ENCODE measurements at regions not wholly inside any gene's neighbourhood (a gene's known extent, or its start where the extent isn't known, plus 50 kb on each side); places are given as distances from the start of the nearest gene placed in this dataset.
"Not testable (repeated sequence)": the region's sequence is repeated elsewhere in the genome, so short reads cannot be mapped to it uniquely, and the experiment has no call there.

DNA sequence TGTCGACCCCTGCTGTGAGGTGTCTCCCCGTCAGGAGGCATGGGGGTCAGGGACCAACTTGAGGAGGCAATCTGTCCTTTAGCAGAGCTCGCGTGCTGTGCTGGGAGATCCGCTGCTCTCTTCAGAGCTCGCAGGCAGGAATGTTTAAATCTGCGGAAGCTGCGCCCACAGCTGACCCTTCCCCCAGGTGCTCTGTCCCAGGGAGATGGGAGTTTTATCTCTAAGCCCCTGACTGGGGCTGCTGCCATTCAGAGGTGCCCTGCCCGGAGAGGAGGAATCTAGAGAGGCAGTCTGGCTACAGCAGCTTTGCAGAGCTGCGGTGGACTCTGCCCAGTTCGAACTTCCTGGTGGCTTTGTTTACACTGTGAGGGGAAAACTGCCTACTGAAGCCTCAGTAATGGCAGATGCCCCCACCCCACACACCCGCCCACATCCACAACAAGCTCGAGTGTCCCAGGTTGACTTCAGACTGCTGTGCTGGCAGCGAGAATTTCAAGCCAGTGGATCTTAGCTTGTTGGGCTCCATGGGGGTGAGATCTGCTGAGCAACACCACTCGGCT is 133.1 kb downstream of the CENPC start:
- not testable (repeated sequence) for H3K4me3 ChIP-seq (ENCODE audit: insufficient read length, low read depth); H3K36me3 ChIP-seq (ENCODE audit: insufficient read depth, insufficient read length, low read length); H3K27me3 ChIP-seq (ENCODE audit: insufficient read depth, insufficient read length); DNase-seq (ENCODE audit: low read depth, low spot score); H3K9me3 ChIP-seq (ENCODE audit: insufficient read depth, low read length); H3K9ac ChIP-seq (ENCODE audit: insufficient read length, low read depth); H3K4me1 ChIP-seq (ENCODE audit: insufficient read depth, insufficient read length)

DNA sequence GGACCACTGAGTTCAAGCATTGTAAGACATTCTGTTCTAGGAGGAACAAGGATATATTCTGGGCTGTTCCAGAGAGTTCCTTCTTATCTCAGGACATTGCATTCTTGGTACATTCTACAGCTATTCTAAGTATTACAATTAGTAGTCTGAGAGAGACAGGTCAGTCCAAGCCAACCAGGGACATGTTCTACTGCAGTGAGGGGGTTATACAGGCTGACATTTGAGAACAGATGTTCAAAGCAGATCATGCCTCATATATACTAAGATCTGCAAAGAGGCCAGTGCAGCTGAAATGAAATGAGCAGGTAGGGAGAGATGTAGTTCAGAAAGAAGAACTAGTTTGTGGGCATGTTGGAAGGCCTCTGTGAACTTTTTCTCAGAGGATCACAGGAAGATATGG is 142.0 kb downstream of the CENPC start:
- TF ChIP-seq YY1 (IDR thresholded peaks at IDR 0.05; ENCODE audit: insufficient read depth, insufficient read length) = no peak
- no peak for TF ChIP-seq ZNF274 (IDR thresholded peaks at IDR 0.05; ENCODE audit: low read depth, low read length)
- no peak for TF ChIP-seq SUZ12 (IDR thresholded peaks at IDR 0.05; ENCODE audit: extremely low read depth, insufficient read depth, insufficient read length)
- DNase-seq (ENCODE audit: low read depth, low spot score) = no peak
- Histone ChIP-seq H3K9ac (ENCODE audit: insufficient read length, low read depth) (no peak overlapping the region), H3K27me3 (ENCODE audit: insufficient read depth, insufficient read length) (no peaks in the 10 kb centered on the region), H3K4me3 (ENCODE audit: insufficient read length, low read depth) (no peak overlapping the region), H3K4me1 (ENCODE audit: insufficient read depth, insufficient read length) (no peaks in the 10 kb centered on the region), H3K9me3 (ENCODE audit: insufficient read depth, low read length) (no peaks in the 10 kb centered on the region), H3K36me3 (ENCODE audit: insufficient read depth, insufficient read length, low read length) (no peaks in the 10 kb centered on the region)

DNA sequence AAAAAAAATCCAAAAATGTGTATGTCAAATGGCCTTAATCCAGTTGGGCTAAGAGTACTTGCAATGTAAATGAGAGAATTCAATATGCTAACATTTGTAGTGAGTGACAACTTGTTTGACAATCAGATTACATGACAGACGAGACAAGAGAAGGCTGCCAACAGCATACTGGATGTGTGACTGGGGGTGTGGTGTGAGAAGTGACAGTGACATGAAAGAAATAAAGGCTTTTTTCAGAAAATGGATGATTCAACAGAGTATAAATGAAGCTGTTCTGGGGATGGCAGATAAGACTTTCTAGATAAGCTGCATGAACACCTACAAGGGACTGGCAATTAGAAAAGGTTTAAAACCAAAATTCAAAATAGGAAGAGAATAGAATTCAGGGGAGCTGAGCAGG is 143.4 kb downstream of the CENPC start:
- DNase-seq (ENCODE audit: low read depth, low spot score) = no peak
- no peak for TF ChIP-seq SUZ12 (IDR thresholded peaks at IDR 0.05; ENCODE audit: extremely low read depth, insufficient read depth, insufficient read length)
- TF ChIP-seq YY1 (IDR thresholded peaks at IDR 0.05; ENCODE audit: insufficient read depth, insufficient read length) = no peak
- Histone ChIP-seq H3K27me3 (ENCODE audit: insufficient read depth, insufficient read length) (no peaks in the 10 kb centered on the region), H3K36me3 (ENCODE audit: insufficient read depth, insufficient read length, low read length) (no peaks in the 10 kb centered on the region), H3K4me1 (ENCODE audit: insufficient read depth, insufficient read length) (no peaks in the 10 kb centered on the region), H3K9ac (ENCODE audit: insufficient read length, low read depth) (no peak overlapping the region), H3K4me3 (ENCODE audit: insufficient read length, low read depth) (no peak overlapping the region), H3K9me3 (ENCODE audit: insufficient read depth, low read length) (no peaks in the 10 kb centered on the region)

DNA sequence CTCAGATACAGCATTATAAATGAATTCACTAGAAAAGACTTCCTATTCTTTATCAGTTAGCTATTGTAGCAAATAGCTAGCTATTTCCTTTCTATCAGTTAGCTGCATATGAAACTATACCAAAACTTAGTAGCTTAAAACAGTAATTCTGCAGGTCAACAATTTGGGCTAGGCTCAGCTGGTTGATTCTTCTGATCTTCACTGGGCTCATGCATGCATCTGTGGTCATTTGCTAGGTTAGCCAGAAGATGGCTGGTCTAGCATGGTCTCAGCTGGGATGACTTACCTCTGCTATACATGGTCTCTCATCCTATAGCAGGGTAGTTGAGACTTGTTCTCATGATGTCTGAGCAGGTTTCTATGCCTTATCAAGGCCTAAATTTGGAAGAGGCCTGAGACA is 147.4 kb downstream of the CENPC start:
- H3K9ac ChIP-seq (ENCODE audit: insufficient read length, low read depth) = no peak overlapping the region
- no peaks in the 10 kb centered on the region for H3K4me1 ChIP-seq (ENCODE audit: insufficient read depth, insufficient read length)
- H3K4me3 ChIP-seq (ENCODE audit: insufficient read length, low read depth) = no peak overlapping the region
- H3K36me3 ChIP-seq (ENCODE audit: insufficient read depth, insufficient read length, low read length) = no peaks in the 10 kb centered on the region
- no peaks in the 10 kb centered on the region for H3K9me3 ChIP-seq (ENCODE audit: insufficient read depth, low read length)
- no peak for DNase-seq (ENCODE audit: low read depth, low spot score)
- H3K27me3 ChIP-seq (ENCODE audit: insufficient read depth, insufficient read length) = no peaks in the 10 kb centered on the region
- no peak for TF ChIP-seq SUZ12 (IDR thresholded peaks at IDR 0.05; ENCODE audit: extremely low read depth, insufficient read depth, insufficient read length)
- no peak for TF ChIP-seq YY1 (IDR thresholded peaks at IDR 0.05; ENCODE audit: insufficient read depth, insufficient read length)

DNA sequence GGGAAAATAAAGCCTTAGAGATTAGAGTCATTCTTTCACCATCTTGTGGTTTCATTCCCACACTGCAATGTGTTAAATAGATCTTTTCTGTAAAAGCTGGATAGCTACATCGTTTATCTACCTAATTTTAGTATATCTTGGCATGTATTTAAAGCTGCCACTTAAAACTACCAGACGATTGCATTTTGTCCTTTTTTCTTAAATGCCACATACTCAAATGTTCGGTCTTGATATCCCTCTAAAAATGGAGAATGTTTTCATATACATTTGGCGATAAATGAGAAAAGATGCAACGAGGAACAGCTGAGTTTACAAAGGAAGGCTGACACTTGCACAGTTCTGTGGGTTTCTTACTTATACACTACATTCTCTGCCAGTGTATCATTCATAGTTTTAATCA is 148.3 kb downstream of the CENPC start:
- TF ChIP-seq ZNF274 (IDR thresholded peaks at IDR 0.05; ENCODE audit: low read depth, low read length) = no peak
- no peak for TF ChIP-seq SUZ12 (IDR thresholded peaks at IDR 0.05; ENCODE audit: extremely low read depth, insufficient read depth, insufficient read length)
- TF ChIP-seq YY1 (IDR thresholded peaks at IDR 0.05; ENCODE audit: insufficient read depth, insufficient read length) = no peak
- Histone ChIP-seq H3K9ac (ENCODE audit: insufficient read length, low read depth) (no peak overlapping the region), H3K4me1 (ENCODE audit: insufficient read depth, insufficient read length) (no peaks in the 10 kb centered on the region), H3K27me3 (ENCODE audit: insufficient read depth, insufficient read length) (no peaks in the 10 kb centered on the region), H3K36me3 (ENCODE audit: insufficient read depth, insufficient read length, low read length) (no peaks in the 10 kb centered on the region), H3K9me3 (ENCODE audit: insufficient read depth, low read length) (no peaks in the 10 kb centered on the region), H3K4me3 (ENCODE audit: insufficient read length, low read depth) (no peak overlapping the region)
- DNase-seq (ENCODE audit: low read depth, low spot score) = no peak

DNA sequence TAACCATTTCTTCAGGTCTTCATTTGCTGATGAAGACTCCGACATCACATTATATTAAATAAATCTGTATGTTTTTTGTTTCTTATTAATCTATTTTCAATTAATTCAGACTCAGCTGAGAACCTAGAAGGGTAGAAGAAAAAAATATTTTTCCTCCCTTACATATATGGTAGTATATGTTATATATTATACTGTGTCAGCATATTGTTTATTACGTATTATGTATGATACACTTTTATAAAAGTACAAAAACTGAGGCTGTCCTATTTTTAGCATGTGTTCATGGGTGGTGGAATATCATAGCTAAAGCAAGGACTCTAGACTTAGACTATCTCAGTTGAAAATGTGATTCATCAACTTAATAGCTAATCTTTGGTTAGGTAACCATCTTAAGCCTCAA is 149.3 kb downstream of the CENPC start:
- H3K4me1 ChIP-seq (ENCODE audit: insufficient read depth, insufficient read length) = no peaks in the 10 kb centered on the region

DNA sequence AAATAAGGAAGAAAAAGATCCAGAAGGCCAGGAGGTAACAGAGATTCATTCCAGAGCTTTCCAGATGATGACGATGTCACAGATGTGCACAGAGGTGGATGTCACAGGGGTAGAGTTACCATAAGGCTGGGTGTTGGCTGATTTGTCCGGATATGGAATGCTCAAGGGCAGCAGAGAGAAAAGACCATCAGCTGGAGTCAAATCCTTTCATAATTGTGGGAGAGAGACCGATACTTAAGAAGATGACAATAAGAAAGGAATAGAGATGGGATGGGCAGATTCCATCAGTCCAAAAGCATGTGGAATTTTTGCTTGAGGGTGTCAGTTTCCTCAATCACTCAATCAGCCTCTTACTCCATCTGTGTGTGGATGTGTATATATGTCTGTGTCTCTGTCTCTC is 150.4 kb downstream of the CENPC start:
- Histone ChIP-seq H3K9me3 (ENCODE audit: insufficient read depth, low read length) (no peaks in the 10 kb centered on the region), H3K4me3 (ENCODE audit: insufficient read length, low read depth) (no peak overlapping the region), H3K9ac (ENCODE audit: insufficient read length, low read depth) (no peak overlapping the region), H3K27me3 (ENCODE audit: insufficient read depth, insufficient read length) (no peaks in the 10 kb centered on the region), H3K4me1 (ENCODE audit: insufficient read depth, insufficient read length) (no peaks in the 10 kb centered on the region), H3K36me3 (ENCODE audit: insufficient read depth, insufficient read length, low read length) (no peaks in the 10 kb centered on the region)
- no peak for TF ChIP-seq ZNF274 (IDR thresholded peaks at IDR 0.05; ENCODE audit: low read depth, low read length)
- no peak for DNase-seq (ENCODE audit: low read depth, low spot score)

More for the DNA sequence above, 149.3 kb downstream of the CENPC start:
- no peaks in the 10 kb centered on the region for H3K27me3 ChIP-seq (ENCODE audit: insufficient read depth, insufficient read length)
- no peak overlapping the region for H3K9ac ChIP-seq (ENCODE audit: insufficient read length, low read depth)
- H3K9me3 ChIP-seq (ENCODE audit: insufficient read depth, low read length) = no peaks in the 10 kb centered on the region
- no peaks in the 10 kb centered on the region for H3K36me3 ChIP-seq (ENCODE audit: insufficient read depth, insufficient read length, low read length)
- no peak for TF ChIP-seq ZNF274 (IDR thresholded peaks at IDR 0.05; ENCODE audit: low read depth, low read length)
- DNase-seq (ENCODE audit: low read depth, low spot score) = no peak
- no peak overlapping the region for H3K4me3 ChIP-seq (ENCODE audit: insufficient read length, low read depth)

DNA sequence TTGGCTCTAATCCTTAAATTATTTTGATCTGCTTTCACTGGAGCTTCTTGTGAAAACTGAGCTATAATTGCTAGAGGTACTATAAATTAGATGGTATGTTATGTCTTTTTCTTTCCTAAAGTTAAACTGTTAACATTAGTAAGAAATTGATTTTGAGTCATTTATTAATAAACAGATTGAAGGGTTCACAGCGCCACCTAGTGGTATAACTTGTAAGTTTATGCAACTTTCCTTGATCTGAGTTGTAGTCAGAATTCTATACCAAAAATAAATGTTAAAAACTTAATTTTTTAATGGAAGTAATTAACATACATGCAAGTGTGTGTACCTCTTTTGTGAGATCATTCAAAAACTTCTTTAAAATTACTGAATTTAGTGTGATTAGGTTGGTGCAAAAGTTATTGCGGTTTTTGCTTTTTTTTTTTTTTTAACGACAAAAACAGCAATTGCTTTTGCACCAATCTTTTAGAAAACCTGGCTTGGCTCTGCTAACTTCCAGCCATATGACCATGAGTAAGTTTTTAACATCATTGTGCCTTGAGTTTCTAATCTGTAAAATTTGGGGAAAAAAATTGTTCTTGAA is 151.5 kb downstream of the CENPC start:
- Histone ChIP-seq H3K4me3 (ENCODE audit: insufficient read length, low read depth) (no peak overlapping the region), H3K9ac (ENCODE audit: insufficient read length, low read depth) (no peak overlapping the region), H3K9me3 (ENCODE audit: insufficient read depth, low read length) (no peaks in the 10 kb centered on the region), H3K4me1 (ENCODE audit: insufficient read depth, insufficient read length) (no peaks in the 10 kb centered on the region), H3K27me3 (ENCODE audit: insufficient read depth, insufficient read length) (no peaks in the 10 kb centered on the region), H3K36me3 (ENCODE audit: insufficient read depth, insufficient read length, low read length) (no peaks in the 10 kb centered on the region)
- DNase-seq (ENCODE audit: low read depth, low spot score) = peak; percentile 16
- no peak for TF ChIP-seq ZNF274 (IDR thresholded peaks at IDR 0.05; ENCODE audit: low read depth, low read length)
- no peak for TF ChIP-seq SUZ12 (IDR thresholded peaks at IDR 0.05; ENCODE audit: extremely low read depth, insufficient read depth, insufficient read length)
- no peak for TF ChIP-seq YY1 (IDR thresholded peaks at IDR 0.05; ENCODE audit: insufficient read depth, insufficient read length)

Measured in NT2/D1 (cell line).